IMR-90 (cell line): ENCODE measurements at regions not wholly inside any gene's neighbourhood (a gene's known extent, or its start where the extent isn't known, plus 50 kb on each side); places are given as distances from the start of the nearest gene placed in this dataset.

ENCODE experiments used
- ATAC-seq: fragments of 200-7000 bp; cut with Tn5 transposase; 2 replicates; pipeline ENCODE4 v1.9.1; 2020; ENCODE audit warnings: low read depth, mild to moderate bottlenecking, moderate library complexity
- BruUV-seq: library from RNA; stranded (reverse); fragments of 400-500 nt; replicated peaks from 2 replicates; lab custom pipeline; 2021; lab: Mats Ljungman, UMichigan
- CTCF ChIA-PET: fragments of 300-600 bp; formaldehyde crosslinking; extraction: SDS; loops from one replicate; lab custom pipeline; 2021; ENCODE audit warnings: antibody characterized with exemption; lab: Yijun Ruan, JAX
- POLR2A ChIA-PET: fragments of 300-600 bp; sonication (Branson Sonifier 250); formaldehyde crosslinking; loops from one replicate; lab custom pipeline; 2022; ENCODE audit warnings: antibody characterized with exemption; ENCODE audit not compliant: unreplicated experiment; lab: Charles Lee
- DNase-seq: peaks from one replicate; pipeline ENCODE4 v3.0.0; 2013
- H2AFZ ChIP-seq: replicated peaks from 2 replicates; pipeline ENCODE3; 2013; ENCODE audit warnings: low read length, mild to moderate bottlenecking; ENCODE audit not compliant: poor library complexity
- H2AK5ac ChIP-seq: 2 replicates; pipeline ENCODE4 v1.6.1; 2013; ENCODE audit warnings: low read depth, low read length, inconsistent platforms
- H2AK9ac ChIP-seq: replicated peaks from 2 replicates; pipeline ENCODE3; 2013; ENCODE audit warnings: mild to moderate bottlenecking, low read depth, low read length, moderate library complexity; ENCODE audit not compliant: poor library complexity
- H2BK120ac ChIP-seq: 2 replicates; pipeline ENCODE4 v1.6.1; 2013; ENCODE audit warnings: low read depth, low read length, inconsistent platforms
- H2BK15ac ChIP-seq: 3 replicates; pipeline ENCODE4 v1.6.1; 2013; ENCODE audit warnings: low read depth, low read length, inconsistent platforms
- H2BK20ac ChIP-seq: 2 replicates; pipeline ENCODE4 v1.6.1; 2013; ENCODE audit warnings: low read depth, mild to moderate bottlenecking, inconsistent platforms, low read length, moderate library complexity
- H2BK5ac ChIP-seq: 2 replicates; pipeline ENCODE4 v1.6.1; 2013; ENCODE audit warnings: mild to moderate bottlenecking, low read depth, low read length, inconsistent platforms; ENCODE audit not compliant: poor library complexity, severe bottlenecking
- H3K14ac ChIP-seq: replicated peaks from 2 replicates; pipeline ENCODE4 v1.6.1; 2013; ENCODE audit warnings: low read depth, low read length, inconsistent platforms
- H3K18ac ChIP-seq: 2 replicates; pipeline ENCODE4 v1.6.1; 2013; ENCODE audit warnings: low read depth, low read length, control low read depth
- H3K23ac ChIP-seq: 2 replicates; pipeline ENCODE4 v1.6.1; 2013; ENCODE audit warnings: low read depth, low read length, inconsistent platforms
- H3K27ac ChIP-seq: 2 replicates; pipeline ENCODE4 v1.5.1; 2013; ENCODE audit warnings: mild to moderate bottlenecking, control low read depth, low read length; ENCODE audit not compliant: insufficient read depth
- H3K27me3 ChIP-seq: 2 replicates; pipeline ENCODE4 v1.6.1; 2013; ENCODE audit warnings: low read length; ENCODE audit not compliant: control insufficient read depth, insufficient read depth
- H3K36me3 ChIP-seq: 2 replicates; pipeline ENCODE4 v1.6.1; 2013; ENCODE audit warnings: low read length, mixed read lengths; ENCODE audit not compliant: control insufficient read depth, insufficient read depth
- H3K4ac ChIP-seq: 2 replicates; pipeline ENCODE4 v1.6.1; 2013; ENCODE audit warnings: low read depth, low read length, inconsistent platforms
- H3K4me1 ChIP-seq: 2 replicates; pipeline ENCODE4 v1.6.1; 2013; ENCODE audit warnings: low read length, mixed read lengths; ENCODE audit not compliant: control insufficient read depth, insufficient read depth
- H3K4me2 ChIP-seq: 2 replicates; pipeline ENCODE4 v1.6.1; 2013; ENCODE audit warnings: low read depth, mild to moderate bottlenecking, control low read depth, low read length, moderate library complexity
- H3K4me3 ChIP-seq: 2 replicates; pipeline ENCODE4 v1.5.1; 2013; ENCODE audit warnings: low read depth, mild to moderate bottlenecking, control low read depth, low read length, moderate library complexity; ENCODE audit not compliant: insufficient read depth
- H3K56ac ChIP-seq: 2 replicates; pipeline ENCODE4 v1.6.1; 2013; ENCODE audit warnings: low read length, inconsistent platforms; ENCODE audit not compliant: insufficient read depth; ENCODE audit errors: extremely low read depth
- H3K79me1 ChIP-seq, 2 experiments: 2 replicates each; pipeline ENCODE4 v1.6.1; 2013; ENCODE audit warnings: low read length in 2 of 2, inconsistent platforms in 1 of 2, low read depth in 1 of 2
- H3K9ac ChIP-seq: 2 replicates; pipeline ENCODE4 v1.6.1; 2013; ENCODE audit warnings: low read depth, low read length, control low read depth
- H3K9me1 ChIP-seq: 2 replicates; pipeline ENCODE4 v1.6.1; 2013; ENCODE audit warnings: low read length, inconsistent platforms; ENCODE audit not compliant: insufficient read depth
- H3K9me3 ChIP-seq: 2 replicates; pipeline ENCODE4 v1.6.1; 2013; ENCODE audit warnings: low read length; ENCODE audit not compliant: control insufficient read depth, insufficient read depth
- H4K20me1 ChIP-seq: 2 replicates; pipeline ENCODE4 v1.6.1; 2013; ENCODE audit warnings: low read length, inconsistent platforms; ENCODE audit not compliant: insufficient read depth
- H4K5ac ChIP-seq: 2 replicates; pipeline ENCODE4 v1.6.1; 2013; ENCODE audit warnings: mild to moderate bottlenecking, low read depth, low read length, control low read depth
- H4K8ac ChIP-seq, 2 experiments: 2 replicates each; pipeline ENCODE4 v1.6.1; 2013; ENCODE audit warnings: low read depth in 2 of 2, low read length in 2 of 2, control low read depth in 1 of 2, inconsistent platforms in 1 of 2
- H4K91ac ChIP-seq: 2 replicates; pipeline ENCODE4 v1.6.1; 2013; ENCODE audit warnings: low read depth, low read length, inconsistent platforms; ENCODE audit not compliant: insufficient read depth
- CHD1 ChIP-seq: IDR thresholded peaks from 2 replicates; pipeline ENCODE4 v1.6.1; 2012; ENCODE audit warnings: low read depth, low read length, improper control_type of control experiment
- MAZ ChIP-seq: IDR thresholded peaks from 2 replicates; pipeline ENCODE4 v1.6.1; 2012; ENCODE audit warnings: low read depth, mild to moderate bottlenecking, low read length, improper control_type of control experiment, moderate library complexity, borderline replicate concordance
- NFE2L2 ChIP-seq: fragments of 150-350 bp; IDR thresholded peaks from 2 replicates; pipeline ENCODE4 v1.6.1; 2016; ENCODE audit warnings: low read depth, mild to moderate bottlenecking, low read length
- RAD21 ChIP-seq: IDR thresholded peaks from 2 replicates; pipeline ENCODE4 v1.6.1; 2012; ENCODE audit warnings: low read length, improper control_type of control experiment
- RFX5 ChIP-seq: IDR thresholded peaks from 2 replicates; pipeline ENCODE4 v1.8.0; 2012; ENCODE audit warnings: low read depth, mild to moderate bottlenecking, low read length, moderate library complexity
- SMC3 ChIP-seq: fragments of 150-350 bp; IDR thresholded peaks from 2 replicates; pipeline ENCODE4 v1.6.1; 2016; ENCODE audit warnings: low read depth, mild to moderate bottlenecking, antibody characterized with exemption, low read length, moderate library complexity
- WGBS, 2 experiments: methylation state at CpG; one replicate each; pipeline versions ENCODE4 v1.1.5 to v1.1.7; 2013; ENCODE audit warnings: missing lambda C conversion rate in 2 of 2; ENCODE audit not compliant: insufficient read length in 1 of 2; ENCODE audit errors: extremely low coverage in 2 of 2; 5-methylcytosine and 5-hydroxymethylcytosine counted together
- dilution Hi-C: fragments of 300-500 bp; cut with HindIII; formaldehyde crosslinking; loops from one replicate; pipeline ENCODE4 v1.14.3; 2018; ENCODE audit warnings: low sequenced_read_pairs; ENCODE audit not compliant: unreplicated experiment
- in situ Hi-C: fragments of 300-500 bp; cut with MboI; formaldehyde crosslinking; loops from 3 replicates; pipeline ENCODE4 v1.14.3; 2019; ENCODE audit warnings: low sequenced_read_pairs, inconsistent platforms, mixed read lengths
- intact Hi-C: fragments of 100-400 bp; cut with micrococcal nuclease; formaldehyde crosslinking; loops from 2 replicates; pipeline ENCODE4 v1.10.0; 2022
- TF ChIP-seq, protein P1 (sequence below): fragments of 150-350 bp; IDR thresholded peaks from 2 replicates; pipeline ENCODE4 v1.6.1; 2017; ENCODE audit warnings: mild to moderate bottlenecking, antibody characterized with exemption, low read length, low read depth

DNA sequence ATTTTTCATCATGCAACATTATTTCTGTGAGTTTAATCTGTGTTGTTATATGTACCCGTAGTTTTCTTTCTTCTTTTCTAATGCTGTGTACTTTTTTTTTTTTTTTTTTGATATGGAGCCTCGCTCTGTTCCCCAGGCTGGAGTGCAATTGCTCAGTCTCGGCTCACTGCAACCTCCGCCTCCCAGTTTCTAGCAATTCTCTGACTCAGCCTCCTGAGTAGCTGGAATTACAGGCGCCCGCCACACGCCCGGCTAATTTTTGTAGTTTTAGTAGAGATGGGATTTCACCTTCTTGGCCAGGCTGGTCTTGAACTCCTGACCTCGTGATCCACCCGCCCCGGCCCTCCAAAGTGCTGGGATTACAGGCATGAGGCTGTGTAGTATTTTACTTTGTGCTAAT is 155.4 kb downstream of the GALR1 start:
- CTCF ChIA-PET: no interaction called here
- H3K9ac ChIP-seq: no peak overlapping the region
- H4K20me1 ChIP-seq: no peaks in the 10 kb centered on the region
- no peak overlapping the region for H4K8ac ChIP-seq
- in situ Hi-C loops: no loop called here
- no peak overlapping the region for H4K5ac ChIP-seq
- no peaks in the 10 kb centered on the region for H3K4me1 ChIP-seq
- no peak overlapping the region for H3K27ac ChIP-seq
- H3K4ac ChIP-seq: no peak overlapping the region
- no peak overlapping the region for H3K56ac ChIP-seq
- no peak overlapping the region for H2BK120ac ChIP-seq
- ATAC-seq (no peak), DNase-seq (no peak)
- no peak overlapping the region for H3K14ac ChIP-seq
- no peak for TF ChIP-seq CHD1
- TF ChIP-seq MAZ: no peak
- TF ChIP-seq RAD21: no peak
- TF ChIP-seq RFX5: no peak
- TF ChIP-seq, protein P1, sequence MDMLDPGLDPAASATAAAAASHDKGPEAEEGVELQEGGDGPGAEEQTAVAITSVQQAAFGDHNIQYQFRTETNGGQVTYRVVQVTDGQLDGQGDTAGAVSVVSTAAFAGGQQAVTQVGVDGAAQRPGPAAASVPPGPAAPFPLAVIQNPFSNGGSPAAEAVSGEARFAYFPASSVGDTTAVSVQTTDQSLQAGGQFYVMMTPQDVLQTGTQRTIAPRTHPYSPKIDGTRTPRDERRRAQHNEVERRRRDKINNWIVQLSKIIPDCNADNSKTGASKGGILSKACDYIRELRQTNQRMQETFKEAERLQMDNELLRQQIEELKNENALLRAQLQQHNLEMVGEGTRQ: no peak
- TF ChIP-seq SMC3: no peak
- no peak for TF ChIP-seq NFE2L2
- H2AK5ac ChIP-seq: no peak overlapping the region
- no peak overlapping the region for H2AK9ac ChIP-seq
- no peak overlapping the region for H4K91ac ChIP-seq
- dilution Hi-C loops: no loop called here
- H2BK5ac ChIP-seq: no peak overlapping the region
- no peak overlapping the region for H2AFZ ChIP-seq
- H3K9me1 ChIP-seq: no peaks in the 10 kb centered on the region
- POLR2A ChIA-PET: no interaction called here
- no peak overlapping the region for H3K4me2 ChIP-seq
- H3K27me3 ChIP-seq: no peaks in the 10 kb centered on the region
- no peak overlapping the region for H2BK15ac ChIP-seq
- intact Hi-C loops: no loop called here
- H2BK20ac ChIP-seq: no peak overlapping the region
- no peak overlapping the region for H3K18ac ChIP-seq
- H3K4me3 ChIP-seq: no peak overlapping the region
- peaks cover 29% of the 10 kb centered on the region for H3K9me3 ChIP-seq
- H3K23ac ChIP-seq: no peak overlapping the region
- no CpG with 5 or more reads among the region's 11 CpGs for whole genome bisulfite sequencing, 2 experiments
- no peaks in the 10 kb centered on the region for H3K79me1 ChIP-seq
- no TSS peak for BruUV-seq
- H3K36me3 ChIP-seq: no peaks in the 10 kb centered on the region
